Activated T-cell treated with anti-CD3 and anti-CD28 coated beads for 1 hour (primary cell): ENCODE measurements at regions not wholly inside any gene's neighbourhood (a gene's known extent, or its start where the extent isn't known, plus 50 kb on each side); places are given as distances from the start of the nearest gene placed in this dataset.

Experiments used
- DNase-seq: peaks from one replicate; pipeline ENCODE4 v3.0.0-alpha.2; 2020; ENCODE audit warnings: low read depth

GRCh38 chr2:16318474-16319195 lies 347.0 kb downstream of the CYRIA start:
- no peak for DNase-seq

GRCh38 chr2:16318051-16318450 lies 347.6 kb downstream of the CYRIA start:
- DNase-seq = no peak

GRCh38 chr2:16317211-16317830 lies 348.3 kb downstream of the CYRIA start:
- DNase-seq = no peak

- no peak for DNase-seq
These were observed 349.0 kb downstream of the CYRIA start for GRCh38 chr2:16316456-16317210.

GRCh38 chr2:16315908-16316307 lies 349.7 kb downstream of the CYRIA start:
- DNase-seq = no peak

GRCh38 chr2:16315458-16315835 lies 350.2 kb downstream of the CYRIA start:
- DNase-seq = no peak

GRCh38 chr2:16314691-16315457 lies 350.8 kb downstream of the CYRIA start:
- no peak for DNase-seq

GRCh38 chr2:16314001-16314400 lies 351.6 kb downstream of the CYRIA start:
- DNase-seq = no peak

- DNase-seq = no peak
These were observed 352.2 kb downstream of the CYRIA start for GRCh38 chr2:16313235-16313975.

- no peak for DNase-seq
These were observed 352.9 kb downstream of the CYRIA start for GRCh38 chr2:16312771-16313170.

GRCh38 chr2:16311521-16312440 lies 353.9 kb downstream of the CYRIA start:
- no peak for DNase-seq

GRCh38 chr2:16308816-16309215 lies 356.8 kb downstream of the CYRIA start:
- DNase-seq = no peak

GRCh38 chr2:16304876-16305590 lies 360.6 kb downstream of the CYRIA start:
- DNase-seq = no peak

- DNase-seq = no peak
These were observed 361.9 kb downstream of the CYRIA start for GRCh38 chr2:16303761-16304160.

GRCh38 chr2:16303273-16303577 lies 362.4 kb downstream of the CYRIA start:
- DNase-seq = no peak

GRCh38 chr2:16302431-16303272 lies 362.3 kb downstream of the MYCN start:
- DNase-seq = no peak

- no peak for DNase-seq
These were observed 361.6 kb downstream of the MYCN start for GRCh38 chr2:16301961-16302360.

GRCh38 chr2:16298866-16299265 lies 358.5 kb downstream of the MYCN start:
- DNase-seq = no peak
